Activated naive CD4-positive, alpha-beta T cell treated with anti-CD3 and anti-CD28 coated beads for 36 hours (primary cell): ENCODE measurements at regions not wholly inside any gene's neighbourhood (a gene's known extent, or its start where the extent isn't known, plus 50 kb on each side); places are given as distances from the start of the nearest gene placed in this dataset.
"Not testable (repeated sequence)": the region's sequence is repeated elsewhere in the genome, so short reads cannot be mapped to it uniquely, and the experiment has no call there.

Experiments used
- CTCF ChIA-PET: fragments of 350-600 bp; sonication (Branson Sonifier 250); formaldehyde crosslinking; loops from one replicate; lab custom pipeline; 2021; ENCODE audit warnings: antibody characterized with exemption; lab: Charles Lee
- DNase-seq: peaks from one replicate; pipeline ENCODE4 v3.0.0-alpha.2; 2020
- H3K27ac Mint-ChIP-seq: one replicate; pipeline ENCODE4 v1.8.0; 2021; ENCODE audit warnings: mild to moderate bottlenecking, mixed read lengths
- H3K27me3 Mint-ChIP-seq: one replicate; pipeline ENCODE4 v1.8.0; 2021; ENCODE audit warnings: low read depth, mixed read lengths
- H3K36me3 Mint-ChIP-seq: one replicate; pipeline ENCODE4 v1.8.0; 2021; ENCODE audit warnings: low read depth, mixed read lengths
- H3K4me1 Mint-ChIP-seq: one replicate; pipeline ENCODE4 v1.8.0; 2021; ENCODE audit warnings: low read depth, mixed read lengths
- H3K4me3 Mint-ChIP-seq: one replicate; pipeline ENCODE4 v1.8.0; 2021; ENCODE audit warnings: mild to moderate bottlenecking, moderate library complexity, mixed read lengths
- H3K9me3 Mint-ChIP-seq: one replicate; pipeline ENCODE4 v1.8.0; 2021; ENCODE audit warnings: mixed read lengths
- intact Hi-C: fragments of 100-400 bp; cut with micrococcal nuclease; formaldehyde crosslinking; loops from one replicate; pipeline ENCODE4 v1.15.1; 2023

DNA sequence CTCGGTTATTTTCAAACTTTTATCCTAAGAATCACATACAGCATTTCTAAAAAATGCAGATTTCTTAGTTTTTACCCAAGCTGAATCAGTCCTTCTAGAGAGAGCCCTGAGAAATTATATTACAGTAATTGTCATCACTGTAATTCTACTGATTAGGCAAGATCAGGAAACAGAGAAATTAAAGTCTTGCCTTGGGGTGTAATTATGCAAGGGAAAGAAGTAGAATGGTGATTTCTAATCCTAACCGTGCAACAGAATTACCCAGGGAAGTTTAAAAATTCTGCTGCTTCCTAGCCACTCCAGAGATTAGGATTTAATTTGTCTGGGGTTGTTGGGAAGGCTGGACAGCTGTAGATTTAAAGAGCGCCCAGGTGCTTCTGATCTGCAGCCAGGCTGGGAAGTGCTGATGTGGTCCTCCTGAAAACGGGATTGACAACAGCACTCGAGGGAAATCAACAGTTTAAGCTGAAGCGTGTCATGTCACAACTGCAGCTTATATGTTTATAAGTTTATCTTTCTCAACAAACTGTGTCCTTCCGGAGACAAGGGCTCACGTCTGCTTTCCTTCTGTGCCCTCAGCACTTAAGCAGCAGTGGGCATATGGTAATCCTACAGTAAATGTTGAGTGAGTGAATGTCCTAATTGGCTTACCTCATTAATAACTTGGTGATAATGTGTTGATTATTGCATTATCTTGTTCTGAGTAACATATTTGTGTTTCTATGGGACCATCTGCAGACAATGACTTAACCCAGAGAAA lies 671.9 kb upstream of the SOX11 start:
- Mint-ChIP-seq H3K27ac (no peak overlapping the region), H3K4me1 (no peaks in the 10 kb centered on the region), H3K36me3 (no peaks in the 10 kb centered on the region), H3K4me3 (no peak overlapping the region), H3K27me3 (no peaks in the 10 kb centered on the region), H3K9me3 (peaks cover 14% of the 10 kb centered on the region)
- CTCF ChIA-PET, result no interaction called here
- no peak for DNase-seq
- intact Hi-C loops, result no loop called here

DNA sequence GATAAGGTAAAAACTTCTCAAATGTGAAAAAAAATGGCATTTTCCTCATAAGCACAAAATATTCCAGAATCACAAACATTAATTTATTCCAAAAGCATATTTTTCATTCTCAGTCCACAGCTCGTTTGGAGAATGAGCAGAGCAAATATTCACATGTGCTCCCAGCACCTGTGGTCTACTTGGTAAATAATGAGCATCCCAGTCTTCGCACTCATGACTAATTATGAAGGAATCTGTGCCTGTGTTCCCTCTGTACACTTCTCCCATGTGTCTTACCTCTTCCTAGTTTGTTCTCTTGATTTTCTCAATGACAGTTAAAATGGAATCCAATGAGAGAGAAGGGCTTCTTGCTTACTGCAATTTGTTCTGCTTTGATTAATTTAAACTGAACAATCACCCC lies 671.0 kb upstream of the SOX11 start:
- intact Hi-C loops, result no loop called here
- H3K27ac Mint-ChIP-seq, result no peak overlapping the region
- H3K27me3 Mint-ChIP-seq, result no peaks in the 10 kb centered on the region
- peaks cover 14% of the 10 kb centered on the region for H3K9me3 Mint-ChIP-seq
- no peak overlapping the region for H3K4me3 Mint-ChIP-seq
- no peaks in the 10 kb centered on the region for H3K4me1 Mint-ChIP-seq
- no peak for DNase-seq
- H3K36me3 Mint-ChIP-seq, result no peaks in the 10 kb centered on the region
- CTCF ChIA-PET, result no interaction called here

DNA sequence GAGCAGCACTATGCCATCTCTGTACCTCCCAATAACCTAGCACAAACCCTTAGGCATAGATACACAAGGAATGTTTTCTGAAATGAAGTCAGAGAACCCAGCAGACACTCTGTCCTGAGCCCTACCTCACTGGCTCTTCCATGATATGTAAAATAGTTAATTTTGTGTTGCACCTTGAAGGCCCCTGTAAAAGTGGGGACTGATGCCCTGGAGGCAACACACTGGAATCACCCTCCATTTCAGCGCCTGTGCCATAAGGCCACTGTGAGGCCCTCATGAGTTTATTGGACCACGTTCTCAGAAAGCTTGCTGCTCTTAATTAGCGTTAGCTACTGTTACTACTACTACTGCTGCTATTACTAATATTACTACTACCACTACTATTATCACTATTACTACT lies 670.1 kb upstream of the SOX11 start:
- peaks cover 14% of the 10 kb centered on the region for H3K9me3 Mint-ChIP-seq
- intact Hi-C loops, result no loop called here
- no peaks in the 10 kb centered on the region for H3K36me3 Mint-ChIP-seq
- H3K4me3 Mint-ChIP-seq, result no peak overlapping the region
- H3K4me1 Mint-ChIP-seq, result no peaks in the 10 kb centered on the region
- no peak overlapping the region for H3K27ac Mint-ChIP-seq
- H3K27me3 Mint-ChIP-seq, result no peaks in the 10 kb centered on the region
- no peak for DNase-seq
- CTCF ChIA-PET, result no interaction called here

DNA sequence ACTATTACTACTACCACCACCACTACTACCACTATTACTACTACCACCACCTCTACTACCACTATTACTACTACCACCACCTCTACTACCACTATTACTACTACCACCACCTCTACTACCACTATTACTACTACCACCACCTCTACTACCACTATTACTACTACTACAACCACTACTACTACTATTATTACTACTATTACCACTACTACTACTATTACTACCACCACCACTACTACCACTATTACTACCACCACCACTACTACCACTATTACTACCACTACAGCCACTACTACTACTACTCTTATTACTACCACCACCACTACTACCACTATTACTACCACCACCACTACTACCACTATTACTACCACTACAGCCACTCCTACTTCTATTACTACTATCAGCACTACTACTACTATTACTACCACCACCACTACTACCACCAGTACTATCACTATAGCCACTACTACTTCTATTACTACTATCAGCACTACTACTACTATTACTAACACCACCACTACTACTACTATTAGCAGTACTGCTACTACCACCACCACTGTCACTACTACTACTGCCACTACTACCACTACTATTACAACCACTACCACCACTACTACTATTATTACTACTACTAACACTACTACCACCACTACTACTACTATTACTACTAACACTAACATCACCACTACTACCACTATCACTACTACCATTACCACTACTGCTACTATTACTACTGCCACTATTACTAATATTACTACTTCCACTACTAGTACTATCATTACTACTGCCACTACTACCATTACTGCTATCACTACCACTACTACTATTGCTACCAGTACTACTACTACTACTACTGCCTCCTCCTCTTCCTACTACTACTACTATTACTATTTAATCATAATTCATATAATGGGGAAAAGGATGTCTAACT lies 669.2 kb upstream of the SOX11 start:
- H3K4me3 Mint-ChIP-seq, H3K27me3 Mint-ChIP-seq, H3K27ac Mint-ChIP-seq, H3K36me3 Mint-ChIP-seq, intact Hi-C loops, H3K4me1 Mint-ChIP-seq, DNase-seq, CTCF ChIA-PET: not testable (repeated sequence)
- peaks cover 14% of the 10 kb centered on the region for H3K9me3 Mint-ChIP-seq

DNA sequence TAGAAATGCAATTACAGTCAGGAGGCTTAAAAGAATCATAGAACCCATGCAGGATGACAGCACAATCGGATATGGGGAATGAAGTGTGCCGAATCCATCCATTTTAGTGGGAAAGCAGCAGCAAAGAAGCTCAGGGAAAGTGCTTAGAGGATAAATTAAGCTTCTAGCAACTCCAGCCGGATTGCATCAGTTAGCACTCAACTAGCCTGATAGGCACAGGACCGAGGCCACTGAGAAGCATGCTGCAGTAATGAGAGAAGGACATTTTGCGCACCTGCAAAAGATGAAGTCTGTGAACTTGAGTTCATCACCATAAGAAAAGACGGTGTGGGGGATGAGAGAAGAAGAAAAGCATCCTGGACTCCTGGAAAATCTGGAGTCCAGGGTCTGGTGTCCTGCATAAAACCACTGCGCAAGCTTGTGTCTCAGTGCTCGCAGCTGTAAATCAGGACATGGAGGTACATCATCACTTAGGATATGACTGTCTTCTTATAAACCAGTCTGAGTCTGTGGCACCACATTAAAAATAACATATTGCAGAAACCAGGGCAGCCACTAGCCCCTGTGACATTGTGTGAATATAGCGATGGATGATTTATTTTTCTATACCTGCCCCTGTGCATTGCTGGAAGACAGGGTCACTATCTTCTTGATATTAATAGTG lies 665.5 kb upstream of the SOX11 start:
- Mint-ChIP-seq H3K27me3 (no peaks in the 10 kb centered on the region), H3K4me1 (no peaks in the 10 kb centered on the region), H3K36me3 (no peaks in the 10 kb centered on the region), H3K9me3 (peaks cover 14% of the 10 kb centered on the region), H3K27ac (no peak overlapping the region), H3K4me3 (no peak overlapping the region)
- CTCF ChIA-PET, result no interaction called here
- intact Hi-C loops, result no loop called here
- DNase-seq, result no peak

DNA sequence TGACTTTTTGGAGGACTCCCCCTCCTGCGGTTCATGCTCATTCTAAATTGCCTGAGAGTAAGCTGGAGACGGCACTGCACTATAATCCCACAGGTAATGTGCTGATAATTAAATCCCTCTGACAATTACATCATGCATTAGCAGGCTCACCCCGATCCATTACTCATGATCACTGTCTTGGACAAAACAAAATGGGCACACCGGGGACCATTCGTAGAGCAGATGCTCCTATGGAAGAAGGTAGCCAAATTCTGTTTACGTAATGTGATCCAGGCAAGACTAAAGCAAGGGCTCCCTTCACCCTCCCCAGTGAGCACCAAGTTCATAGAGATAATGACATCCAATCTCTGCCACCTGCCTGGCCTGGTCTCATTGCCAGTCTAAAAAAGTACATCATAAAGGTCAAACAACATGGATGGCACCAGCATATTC lies 657.1 kb upstream of the SOX11 start:
- CTCF ChIA-PET, result no interaction called here
- H3K9me3 Mint-ChIP-seq, result peaks cover 5% of the 10 kb centered on the region
- H3K27ac Mint-ChIP-seq, result no peak overlapping the region
- H3K27me3 Mint-ChIP-seq, result no peaks in the 10 kb centered on the region
- no peaks in the 10 kb centered on the region for H3K4me1 Mint-ChIP-seq
- H3K36me3 Mint-ChIP-seq, result no peaks in the 10 kb centered on the region
- no peak overlapping the region for H3K4me3 Mint-ChIP-seq
- intact Hi-C loops, result no loop called here
- no peak for DNase-seq

DNA sequence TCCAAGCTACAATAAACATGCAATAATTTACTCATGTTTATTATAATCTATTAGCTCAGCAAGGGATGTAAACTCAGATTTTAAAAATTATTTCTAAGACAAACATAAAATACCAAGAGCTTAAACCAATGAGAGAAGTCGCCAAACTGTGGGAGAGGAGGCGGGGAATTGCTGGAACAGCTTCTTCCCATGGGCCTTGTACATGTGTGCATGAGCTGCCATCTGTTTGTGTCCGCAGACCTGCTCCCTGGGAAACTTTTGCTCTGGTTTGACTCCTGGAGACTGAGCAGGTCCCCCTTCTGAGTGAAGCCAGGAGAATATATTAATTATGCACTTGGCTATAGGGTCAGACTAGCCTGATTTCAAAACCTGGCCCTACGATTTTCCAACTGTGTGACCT lies 655.9 kb upstream of the SOX11 start:
- Mint-ChIP-seq H3K9me3 (peaks cover 5% of the 10 kb centered on the region), H3K27ac (no peak overlapping the region), H3K4me3 (no peak overlapping the region), H3K36me3 (no peaks in the 10 kb centered on the region), H3K4me1 (no peaks in the 10 kb centered on the region), H3K27me3 (no peaks in the 10 kb centered on the region)
- no peak for DNase-seq
- CTCF ChIA-PET, result no interaction called here
- intact Hi-C loops, result no loop called here

DNA sequence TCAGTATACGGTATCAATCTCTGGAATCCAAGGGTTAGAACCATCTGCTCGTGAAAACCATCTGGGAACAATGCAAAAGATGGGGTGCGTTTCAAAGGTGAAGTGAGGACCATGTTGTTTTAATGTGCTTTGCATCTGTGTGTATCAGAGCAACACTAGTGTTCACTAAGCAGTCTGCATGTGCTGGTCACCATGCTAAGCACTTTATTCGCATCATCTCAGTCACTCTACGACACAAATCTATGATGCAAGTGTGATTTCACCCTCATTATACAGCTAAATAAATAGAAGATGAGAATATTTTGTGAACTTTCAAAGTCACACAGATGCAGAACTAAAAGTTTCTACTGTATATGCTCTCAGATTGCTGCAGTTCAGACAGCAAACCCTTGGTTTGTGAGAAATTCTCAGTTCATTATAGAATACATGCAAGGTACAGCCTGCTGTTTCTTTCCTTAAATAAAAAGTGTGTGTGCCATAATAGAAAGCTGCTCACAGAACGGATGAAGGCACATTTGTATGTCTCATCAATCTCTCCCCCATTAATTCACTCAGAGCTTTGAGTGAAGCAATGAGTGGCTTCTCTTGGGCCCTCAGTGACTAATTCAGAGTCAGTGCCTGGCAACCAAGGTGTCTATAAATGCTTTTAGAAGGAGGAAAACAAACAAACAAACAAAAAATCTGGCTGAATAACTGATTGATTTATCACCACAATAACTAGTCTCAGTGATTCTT lies 652.8 kb upstream of the SOX11 start:
- no peaks in the 10 kb centered on the region for H3K36me3 Mint-ChIP-seq
- intact Hi-C loops, result no loop called here
- H3K4me3 Mint-ChIP-seq, result no peak overlapping the region
- no peaks in the 10 kb centered on the region for H3K4me1 Mint-ChIP-seq
- H3K27ac Mint-ChIP-seq, result no peak overlapping the region
- CTCF ChIA-PET, result no interaction called here
- H3K27me3 Mint-ChIP-seq, result no peaks in the 10 kb centered on the region
- DNase-seq, result no peak
- H3K9me3 Mint-ChIP-seq, result peaks cover 5% of the 10 kb centered on the region

DNA sequence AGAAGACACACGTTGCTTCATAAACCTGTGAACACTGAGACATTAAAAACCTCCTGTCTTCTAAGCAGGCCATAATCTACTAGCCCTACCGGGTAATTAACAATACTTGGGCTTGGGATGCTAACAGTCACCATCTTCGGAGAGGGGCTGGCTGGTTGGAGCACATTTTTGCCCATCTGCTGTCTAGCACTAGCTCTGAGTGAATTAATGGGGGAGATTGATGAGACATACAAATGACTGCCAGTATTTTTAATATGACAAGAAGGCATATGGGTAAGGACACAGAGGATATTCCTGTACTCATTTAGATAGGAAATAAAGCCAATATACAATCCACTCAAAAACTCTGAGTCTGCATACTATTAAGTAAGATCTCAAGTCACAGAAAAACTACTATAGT lies 651.6 kb upstream of the SOX11 start:
- H3K36me3 Mint-ChIP-seq, result no peaks in the 10 kb centered on the region
- no peak overlapping the region for H3K27ac Mint-ChIP-seq
- DNase-seq, result no peak
- intact Hi-C loops, result no loop called here
- peaks cover 5% of the 10 kb centered on the region for H3K9me3 Mint-ChIP-seq
- no peak overlapping the region for H3K4me3 Mint-ChIP-seq
- H3K27me3 Mint-ChIP-seq, result no peaks in the 10 kb centered on the region
- H3K4me1 Mint-ChIP-seq, result no peaks in the 10 kb centered on the region
- CTCF ChIA-PET, result no interaction called here

DNA sequence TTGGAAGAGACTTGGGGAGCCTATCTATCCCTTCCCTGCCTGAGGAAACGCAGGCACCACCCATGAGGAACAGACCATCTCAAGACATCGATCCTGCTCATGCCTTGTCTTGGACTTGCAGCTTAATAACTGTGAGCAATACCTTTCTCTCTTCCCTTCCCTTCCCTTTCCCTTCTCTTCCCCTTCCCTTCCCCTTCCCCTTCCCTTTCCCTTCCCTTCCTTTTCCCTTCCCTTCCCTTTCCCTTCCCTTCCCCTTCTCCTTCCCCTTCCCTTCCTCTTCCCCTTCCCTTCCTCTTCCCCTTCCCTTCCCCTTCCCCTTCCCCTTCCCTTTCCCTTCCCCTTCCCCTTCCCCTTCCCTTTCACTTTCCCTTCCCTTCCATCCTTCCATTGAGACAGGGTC lies 650.7 kb upstream of the SOX11 start:
- Mint-ChIP-seq H3K9me3 (peaks cover 5% of the 10 kb centered on the region), H3K4me1 (no peaks in the 10 kb centered on the region), H3K27me3 (no peaks in the 10 kb centered on the region), H3K27ac (no peak overlapping the region), H3K4me3 (no peak overlapping the region), H3K36me3 (no peaks in the 10 kb centered on the region)
- intact Hi-C loops, result no loop called here
- CTCF ChIA-PET, result no interaction called here
- no peak for DNase-seq

DNA sequence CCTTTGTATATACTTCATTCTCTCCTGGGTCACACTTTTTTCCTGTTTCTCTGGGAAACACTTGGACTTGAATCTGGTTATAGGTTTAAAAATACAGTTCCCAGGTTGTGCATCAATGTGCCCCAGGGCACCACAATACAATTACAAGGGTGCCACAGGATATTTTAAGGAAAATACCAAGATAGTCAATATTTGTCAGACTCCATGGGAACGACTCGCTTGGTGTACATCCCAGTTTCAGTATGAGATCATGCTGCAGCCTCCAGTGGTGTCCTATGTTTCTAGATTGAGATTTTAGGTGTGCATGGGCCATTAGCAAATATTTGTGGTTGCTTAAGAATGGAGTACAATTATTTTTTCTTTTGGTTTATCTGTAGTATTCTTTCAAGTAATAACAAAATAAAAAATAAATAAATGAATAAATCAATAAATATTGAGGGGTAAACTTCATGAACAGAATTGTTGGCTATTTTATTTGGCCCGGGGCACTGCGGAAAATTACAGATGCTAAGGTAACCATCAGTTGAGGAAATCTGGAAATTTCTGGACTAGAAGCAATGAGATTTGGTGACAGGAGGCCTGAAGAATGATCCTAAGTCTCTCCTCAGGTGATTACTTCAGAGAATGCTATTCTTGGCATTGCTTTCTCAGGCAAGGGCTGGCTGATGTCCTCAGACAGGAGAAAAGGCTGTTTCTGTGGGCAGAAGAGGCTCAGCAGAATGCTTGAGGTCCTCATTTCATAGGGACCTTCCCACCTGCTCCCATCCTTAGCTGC lies 649.3 kb upstream of the SOX11 start:
- DNase-seq, result no peak
- Mint-ChIP-seq H3K27ac (no peak overlapping the region), H3K9me3 (peaks cover 11% of the 10 kb centered on the region), H3K36me3 (no peaks in the 10 kb centered on the region), H3K27me3 (no peaks in the 10 kb centered on the region), H3K4me1 (no peaks in the 10 kb centered on the region), H3K4me3 (no peak overlapping the region)
- CTCF ChIA-PET, result no interaction called here
- intact Hi-C loops, result no loop called here
